ENCODE measurements at regions not wholly inside any gene's neighbourhood (a gene's known extent, or its start where the extent isn't known, plus 50 kb on each side); places are given as distances from the start of the nearest gene placed in this dataset.

DNA sequence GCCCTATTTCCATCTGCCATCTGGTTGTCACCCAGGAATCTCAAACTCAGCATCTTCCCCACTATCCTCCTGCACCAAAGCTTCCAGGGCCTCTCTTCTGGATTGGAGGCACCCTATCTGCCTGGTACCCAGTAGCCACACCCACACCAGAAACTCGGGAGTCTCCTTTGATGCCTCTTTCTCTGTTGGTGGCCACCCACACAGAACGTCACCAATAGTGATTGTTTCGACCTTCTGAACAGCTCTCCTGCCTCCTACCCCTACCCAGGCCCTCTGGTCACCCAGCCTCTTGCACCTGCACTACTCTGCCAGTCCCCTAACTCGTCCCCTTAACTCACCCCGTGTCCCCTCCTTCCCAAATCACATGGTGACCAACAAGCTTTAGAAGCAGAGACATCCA lies 95.0 kb downstream of the IRF2BPL start:
- DNase-seq (ENCODE audit: low read depth) = no peak
- no peak overlapping the region for H3K4me3 ChIP-seq (ENCODE audit: low read depth, low read length)
- TF ChIP-seq, protein P1, sequence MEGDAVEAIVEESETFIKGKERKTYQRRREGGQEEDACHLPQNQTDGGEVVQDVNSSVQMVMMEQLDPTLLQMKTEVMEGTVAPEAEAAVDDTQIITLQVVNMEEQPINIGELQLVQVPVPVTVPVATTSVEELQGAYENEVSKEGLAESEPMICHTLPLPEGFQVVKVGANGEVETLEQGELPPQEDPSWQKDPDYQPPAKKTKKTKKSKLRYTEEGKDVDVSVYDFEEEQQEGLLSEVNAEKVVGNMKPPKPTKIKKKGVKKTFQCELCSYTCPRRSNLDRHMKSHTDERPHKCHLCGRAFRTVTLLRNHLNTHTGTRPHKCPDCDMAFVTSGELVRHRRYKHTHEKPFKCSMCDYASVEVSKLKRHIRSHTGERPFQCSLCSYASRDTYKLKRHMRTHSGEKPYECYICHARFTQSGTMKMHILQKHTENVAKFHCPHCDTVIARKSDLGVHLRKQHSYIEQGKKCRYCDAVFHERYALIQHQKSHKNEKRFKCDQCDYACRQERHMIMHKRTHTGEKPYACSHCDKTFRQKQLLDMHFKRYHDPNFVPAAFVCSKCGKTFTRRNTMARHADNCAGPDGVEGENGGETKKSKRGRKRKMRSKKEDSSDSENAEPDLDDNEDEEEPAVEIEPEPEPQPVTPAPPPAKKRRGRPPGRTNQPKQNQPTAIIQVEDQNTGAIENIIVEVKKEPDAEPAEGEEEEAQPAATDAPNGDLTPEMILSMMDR (IDR thresholded peaks at IDR 0.05; ENCODE audit: insufficient read depth, low read depth, low read length, missing control alignments) = no peak

DNA sequence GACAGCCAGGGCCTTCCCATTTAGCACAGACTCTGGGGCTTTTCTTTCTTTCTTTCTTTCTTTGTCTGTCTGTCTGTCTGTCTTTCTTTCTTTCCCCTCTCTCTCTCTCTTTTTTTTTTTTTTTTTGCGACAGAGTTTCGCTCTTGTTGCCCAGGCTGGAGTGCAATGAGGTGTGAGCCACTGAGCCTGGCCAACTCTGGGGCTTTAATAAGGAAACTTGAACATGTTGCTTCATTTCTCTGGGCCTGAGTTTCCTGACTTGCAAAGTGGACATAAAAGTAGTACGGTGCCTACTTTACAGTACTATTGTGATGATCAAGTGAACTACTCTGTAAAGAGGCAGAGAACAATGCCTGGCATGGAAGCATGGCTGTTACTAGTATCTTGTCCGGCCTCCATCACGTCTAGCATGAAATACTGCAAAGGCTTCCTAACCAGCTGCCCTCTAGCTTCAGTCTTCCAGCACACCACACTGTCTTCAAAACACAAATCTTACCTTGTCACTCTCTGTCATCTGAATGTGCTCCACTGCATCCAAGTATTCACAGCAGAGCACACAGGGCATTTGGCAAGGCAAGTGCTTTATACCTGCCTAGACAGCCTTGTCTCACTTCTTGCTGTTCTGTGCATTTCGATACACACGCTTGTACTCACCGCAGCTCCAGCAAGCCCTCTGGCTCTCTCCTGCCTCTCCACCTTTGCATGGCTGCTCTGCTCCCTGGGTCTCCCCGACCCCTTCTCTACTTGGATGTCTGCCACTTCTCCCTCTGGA lies 96.7 kb downstream of the IRF2BPL start:
- DNase-seq (ENCODE audit: low read depth) = no peak
- H3K4me3 ChIP-seq (ENCODE audit: low read depth, low read length) = no peak overlapping the region
- TF ChIP-seq, protein P1 (IDR thresholded peaks at IDR 0.05; ENCODE audit: insufficient read depth, low read depth, low read length, missing control alignments) = no peak

DNA sequence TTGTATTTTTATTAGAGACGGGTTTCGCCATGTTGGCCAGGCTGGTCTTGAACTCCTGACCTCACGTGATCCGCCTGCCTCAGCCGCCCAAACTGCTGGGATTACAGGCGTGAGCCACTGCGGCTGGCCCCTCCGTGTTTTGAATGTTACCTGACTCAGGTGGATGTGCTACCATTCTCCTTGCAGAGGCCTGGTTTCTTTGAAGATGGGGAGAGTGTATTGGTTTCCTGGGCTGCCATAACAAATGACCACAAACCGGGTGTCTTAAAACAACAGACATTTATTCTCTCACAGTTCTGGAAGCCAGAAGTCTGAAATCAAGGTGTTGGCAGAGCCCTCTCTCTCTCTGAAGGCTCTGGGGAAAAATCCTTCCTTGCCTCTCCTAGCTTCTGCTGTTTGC lies 98.0 kb downstream of the IRF2BPL start:
- TF ChIP-seq, protein P1 (IDR thresholded peaks at IDR 0.05; ENCODE audit: insufficient read depth, low read depth, low read length, missing control alignments) = no peak
- DNase-seq (ENCODE audit: low read depth) = no peak
- no peak overlapping the region for H3K4me3 ChIP-seq (ENCODE audit: low read depth, low read length)

DNA sequence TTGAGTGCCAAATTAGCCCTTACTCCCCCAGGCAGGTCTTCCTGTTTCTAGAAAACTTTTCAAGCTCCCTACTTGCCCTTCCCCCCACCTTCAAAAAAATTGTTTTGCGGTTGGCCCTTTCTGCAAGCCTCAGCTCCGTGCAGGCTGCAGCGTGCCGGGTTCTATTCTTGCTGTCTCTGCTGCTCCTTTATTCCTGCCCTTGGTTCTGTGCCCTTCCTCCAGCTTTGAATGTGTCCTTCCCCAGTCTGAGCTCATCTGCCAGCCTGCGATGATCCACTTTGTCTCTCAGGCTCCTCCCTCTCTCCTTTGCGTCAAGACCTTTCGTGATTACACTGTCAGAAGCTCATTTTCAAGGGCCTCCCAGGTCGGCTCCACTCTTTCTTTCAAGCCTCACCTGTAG lies 98.6 kb downstream of the IRF2BPL start:
- DNase-seq (ENCODE audit: low read depth) = peak; percentile 50
- no peak overlapping the region for H3K4me3 ChIP-seq (ENCODE audit: low read depth, low read length)
- TF ChIP-seq, protein P1 (IDR thresholded peaks at IDR 0.05; ENCODE audit: insufficient read depth, low read depth, low read length, missing control alignments) = no peak

DNA sequence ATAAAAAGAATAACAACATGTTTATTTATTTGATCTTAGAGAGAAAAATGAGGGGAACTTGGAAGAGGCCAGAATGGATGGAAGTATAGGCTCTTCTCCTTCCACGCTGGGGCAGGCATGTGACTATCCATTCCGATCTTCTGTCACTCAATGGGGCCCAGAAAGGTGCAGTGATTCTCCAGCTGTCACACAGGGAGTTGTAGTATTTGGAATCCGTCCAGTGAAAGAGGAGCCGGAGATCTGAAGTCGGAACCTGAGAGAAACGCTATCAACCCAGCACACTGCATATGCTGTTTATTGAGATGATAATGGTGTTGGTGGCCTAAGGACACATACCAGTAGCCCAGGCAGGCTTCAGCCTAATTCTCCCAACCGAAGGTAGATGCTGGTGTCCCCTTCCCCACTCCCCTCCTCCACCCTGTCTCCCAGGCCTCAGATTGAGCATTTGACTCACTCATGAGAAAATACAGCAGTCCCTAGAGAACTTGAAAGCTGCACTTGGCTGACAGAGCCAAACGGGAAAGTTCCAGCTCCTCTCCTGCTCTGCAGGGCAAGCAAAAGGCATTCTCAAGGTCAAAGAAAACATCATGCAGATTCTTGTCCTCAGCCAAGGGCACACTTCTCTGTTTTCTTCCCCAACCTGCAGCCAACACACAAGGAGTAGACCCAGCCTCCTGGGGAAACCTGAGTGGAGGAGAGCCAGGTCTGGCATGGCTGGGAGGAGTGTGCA lies 100.4 kb downstream of the IRF2BPL start:
- TF ChIP-seq, protein P1 (IDR thresholded peaks at IDR 0.05; ENCODE audit: insufficient read depth, low read depth, low read length, missing control alignments) = no peak
- DNase-seq (ENCODE audit: low read depth) = no peak
- no peak overlapping the region for H3K4me3 ChIP-seq (ENCODE audit: low read depth, low read length)

DNA sequence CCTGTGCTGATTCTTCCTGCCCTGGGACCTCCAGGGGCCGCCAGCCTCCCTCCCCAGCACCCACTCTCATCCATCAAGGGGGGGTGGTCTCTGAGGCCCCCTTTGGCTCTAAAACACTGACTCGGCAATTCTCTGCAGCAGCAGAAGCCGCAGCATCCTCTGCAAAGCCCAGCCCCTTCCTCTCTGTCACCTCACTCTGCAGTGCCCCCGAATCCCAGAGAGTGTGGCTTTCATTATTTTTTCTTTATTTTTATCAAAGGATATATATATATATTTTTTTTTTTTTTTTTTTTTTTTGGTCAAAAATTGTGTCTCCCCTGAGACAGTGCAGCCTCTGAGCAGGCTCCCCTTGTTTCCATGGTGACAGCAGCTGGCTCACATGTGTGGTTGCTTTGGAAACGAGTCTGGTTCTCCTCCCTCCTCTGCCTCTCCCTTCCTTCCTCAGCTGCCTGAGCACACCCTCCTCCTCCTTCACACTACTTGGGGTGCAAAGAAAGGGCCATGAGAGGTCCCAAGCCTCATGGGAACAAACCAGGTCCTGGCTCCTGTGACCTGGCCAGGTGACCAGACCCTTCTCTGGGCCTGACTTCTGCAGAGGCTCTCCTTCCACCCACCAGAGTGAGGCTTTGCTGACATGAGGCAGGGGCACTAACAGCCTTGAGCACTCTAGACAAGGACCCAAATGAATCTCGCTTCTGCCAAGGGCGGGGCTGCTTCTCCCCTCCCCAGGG lies 100.5 kb downstream of the LRRC74A start:
- TF ChIP-seq, protein P1 (IDR thresholded peaks at IDR 0.05; ENCODE audit: insufficient read depth, low read depth, low read length, missing control alignments) = no peak
- peak; percentile 74 for DNase-seq (ENCODE audit: low read depth)
- H3K4me3 ChIP-seq (ENCODE audit: low read depth, low read length) = no peak overlapping the region
